DND-41 (cell line): ENCODE measurements at regions not wholly inside any gene's neighbourhood (a gene's known extent, or its start where the extent isn't known, plus 50 kb on each side); places are given as distances from the start of the nearest gene placed in this dataset.

Experiments
- EZH2 ChIP-seq: IDR thresholded peaks from 3 replicates; pipeline ENCODE4 v1.6.1; 2012; ENCODE audit warnings: borderline replicate concordance, low read depth, mild to moderate bottlenecking, moderate library complexity, low read length, inconsistent platforms; ENCODE audit not compliant: severe bottlenecking
- TF ChIP-seq, protein P1 (sequence below): IDR thresholded peaks from 2 replicates; pipeline ENCODE4 v1.5.1; 2012; ENCODE audit warnings: borderline replicate concordance, low read length, moderate library complexity, mild to moderate bottlenecking; ENCODE audit not compliant: poor library complexity, severe bottlenecking; ENCODE audit errors: extremely low read depth

DNA sequence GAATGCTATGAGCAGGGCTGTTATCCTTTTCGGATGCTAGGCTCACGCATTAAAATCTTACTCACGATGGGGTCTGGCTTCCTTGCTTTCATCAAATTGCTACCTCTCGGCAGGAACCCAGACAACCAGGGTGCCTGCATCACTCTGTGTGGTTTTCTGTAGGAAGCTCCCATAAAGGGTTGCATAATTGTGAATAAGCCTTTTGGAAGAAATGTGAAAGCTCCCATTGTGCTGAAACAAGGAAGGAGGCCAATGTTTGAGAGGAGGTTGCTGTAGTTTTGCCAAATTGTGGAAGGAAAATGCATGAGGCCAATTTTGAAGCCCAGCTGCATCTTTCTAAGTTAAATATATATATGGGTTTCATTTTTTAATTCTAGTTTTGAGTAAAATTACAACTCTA is 615.5 kb downstream of the C6orf118 start:
- TF ChIP-seq, protein P1, sequence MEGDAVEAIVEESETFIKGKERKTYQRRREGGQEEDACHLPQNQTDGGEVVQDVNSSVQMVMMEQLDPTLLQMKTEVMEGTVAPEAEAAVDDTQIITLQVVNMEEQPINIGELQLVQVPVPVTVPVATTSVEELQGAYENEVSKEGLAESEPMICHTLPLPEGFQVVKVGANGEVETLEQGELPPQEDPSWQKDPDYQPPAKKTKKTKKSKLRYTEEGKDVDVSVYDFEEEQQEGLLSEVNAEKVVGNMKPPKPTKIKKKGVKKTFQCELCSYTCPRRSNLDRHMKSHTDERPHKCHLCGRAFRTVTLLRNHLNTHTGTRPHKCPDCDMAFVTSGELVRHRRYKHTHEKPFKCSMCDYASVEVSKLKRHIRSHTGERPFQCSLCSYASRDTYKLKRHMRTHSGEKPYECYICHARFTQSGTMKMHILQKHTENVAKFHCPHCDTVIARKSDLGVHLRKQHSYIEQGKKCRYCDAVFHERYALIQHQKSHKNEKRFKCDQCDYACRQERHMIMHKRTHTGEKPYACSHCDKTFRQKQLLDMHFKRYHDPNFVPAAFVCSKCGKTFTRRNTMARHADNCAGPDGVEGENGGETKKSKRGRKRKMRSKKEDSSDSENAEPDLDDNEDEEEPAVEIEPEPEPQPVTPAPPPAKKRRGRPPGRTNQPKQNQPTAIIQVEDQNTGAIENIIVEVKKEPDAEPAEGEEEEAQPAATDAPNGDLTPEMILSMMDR: no peak
- no peak for TF ChIP-seq EZH2
